ENCODE measurements at regions not wholly inside any gene's neighbourhood (a gene's known extent, or its start where the extent isn't known, plus 50 kb on each side); places are given as distances from the start of the nearest gene placed in this dataset.

DNA sequence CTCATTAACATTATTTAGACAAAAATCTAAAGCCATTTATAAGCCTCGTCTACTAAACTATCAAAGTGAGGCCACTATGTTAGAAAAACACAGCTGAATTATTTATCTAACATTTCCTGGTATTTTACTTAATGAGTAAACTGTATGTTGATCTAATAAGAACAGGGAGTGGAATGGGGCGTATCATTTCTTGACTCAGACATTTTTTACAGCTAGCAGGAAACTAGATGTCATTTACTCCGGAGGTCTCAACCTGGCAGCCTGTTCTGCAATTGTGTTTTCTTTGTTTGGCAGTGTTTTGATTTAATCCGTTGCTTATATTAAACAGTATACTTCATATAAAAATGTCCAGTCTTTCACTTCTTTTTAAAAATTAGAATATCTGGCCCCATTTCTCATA is 79.1 kb upstream of the ABI3BP start:
- 12 to 38% (median 22%) methylated on average over 4 of the region's 4 CpGs for WGBS, 3 donors
- peak; percentile 59 to 87 for DNase-seq
- Histone ChIP-seq H3K36me3 (ENCODE audit: control insufficient read depth in 3 of 3, insufficient read depth in 2 of 3, low read depth in 1 of 3, low read length in 3 of 3) (no peaks in the 10 kb centered on the region), H3K27ac (ENCODE audit: low read depth in 1 of 3, low read length in 2 of 3) (peak overlapping the region in 2 of 3 donors; percentile 9 to 71), H3K4me1 (ENCODE audit: control insufficient read depth in 3 of 3, insufficient read depth in 2 of 3, low read depth in 1 of 3, low read length in 2 of 3) (peaks cover 0 to 14% (median 2%) of the 10 kb centered on the region in 3 donors), H3K9me3 (ENCODE audit: control insufficient read depth in 2 of 2, insufficient read depth in 1 of 2, low read depth in 1 of 2, low read length in 1 of 2) (peaks cover 0 to 9% of the 10 kb centered on the region in 2 donors), H3K27me3 (ENCODE audit: control insufficient read depth in 3 of 3, insufficient read depth in 3 of 3, low read length in 3 of 3) (no peaks in the 10 kb centered on the region), H3K4me3 (ENCODE audit: low read depth in 1 of 3, low read length in 3 of 3) (no peak overlapping the region)
- FAIRE-seq = peak; percentile 70

DNA sequence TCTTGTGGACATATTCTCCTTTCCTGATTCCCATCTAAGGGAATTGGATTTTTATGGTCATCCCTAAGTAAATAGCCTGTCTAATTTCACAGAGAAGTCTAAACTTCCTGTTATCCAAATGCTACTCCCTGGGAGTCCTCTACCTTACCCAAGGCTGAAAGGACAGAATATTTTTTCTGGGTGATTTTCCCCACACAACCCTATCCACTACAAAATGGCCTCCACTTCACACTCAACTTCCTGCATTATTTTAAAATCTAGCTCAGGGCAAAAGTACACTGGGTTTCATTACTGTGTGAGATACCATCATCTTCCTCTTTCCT is 77.5 kb upstream of the ABI3BP start:
- no peaks in the 10 kb centered on the region for H3K36me3 ChIP-seq (ENCODE audit: control insufficient read depth in 3 of 3, insufficient read depth in 2 of 3, low read depth in 1 of 3, low read length in 3 of 3)
- DNase-seq (peak in 1 of 2 donors; percentile 28), FAIRE-seq (no peak)
- H3K9me3 ChIP-seq (ENCODE audit: control insufficient read depth in 2 of 2, insufficient read depth in 1 of 2, low read depth in 1 of 2, low read length in 1 of 2) = peaks cover 0 to 9% of the 10 kb centered on the region in 2 donors
- peaks cover 0 to 18% (median 2%) of the 10 kb centered on the region in 3 donors for H3K4me1 ChIP-seq (ENCODE audit: control insufficient read depth in 3 of 3, insufficient read depth in 2 of 3, low read depth in 1 of 3, low read length in 2 of 3)
- H3K27me3 ChIP-seq (ENCODE audit: control insufficient read depth in 3 of 3, insufficient read depth in 3 of 3, low read length in 3 of 3) = no peaks in the 10 kb centered on the region
- no peak overlapping the region for H3K4me3 ChIP-seq (ENCODE audit: low read depth in 1 of 3, low read length in 3 of 3)
- peak overlapping the region in 2 of 3 donors; percentile 25 to 44 for H3K27ac ChIP-seq (ENCODE audit: low read depth in 1 of 3, low read length in 2 of 3)

DNA sequence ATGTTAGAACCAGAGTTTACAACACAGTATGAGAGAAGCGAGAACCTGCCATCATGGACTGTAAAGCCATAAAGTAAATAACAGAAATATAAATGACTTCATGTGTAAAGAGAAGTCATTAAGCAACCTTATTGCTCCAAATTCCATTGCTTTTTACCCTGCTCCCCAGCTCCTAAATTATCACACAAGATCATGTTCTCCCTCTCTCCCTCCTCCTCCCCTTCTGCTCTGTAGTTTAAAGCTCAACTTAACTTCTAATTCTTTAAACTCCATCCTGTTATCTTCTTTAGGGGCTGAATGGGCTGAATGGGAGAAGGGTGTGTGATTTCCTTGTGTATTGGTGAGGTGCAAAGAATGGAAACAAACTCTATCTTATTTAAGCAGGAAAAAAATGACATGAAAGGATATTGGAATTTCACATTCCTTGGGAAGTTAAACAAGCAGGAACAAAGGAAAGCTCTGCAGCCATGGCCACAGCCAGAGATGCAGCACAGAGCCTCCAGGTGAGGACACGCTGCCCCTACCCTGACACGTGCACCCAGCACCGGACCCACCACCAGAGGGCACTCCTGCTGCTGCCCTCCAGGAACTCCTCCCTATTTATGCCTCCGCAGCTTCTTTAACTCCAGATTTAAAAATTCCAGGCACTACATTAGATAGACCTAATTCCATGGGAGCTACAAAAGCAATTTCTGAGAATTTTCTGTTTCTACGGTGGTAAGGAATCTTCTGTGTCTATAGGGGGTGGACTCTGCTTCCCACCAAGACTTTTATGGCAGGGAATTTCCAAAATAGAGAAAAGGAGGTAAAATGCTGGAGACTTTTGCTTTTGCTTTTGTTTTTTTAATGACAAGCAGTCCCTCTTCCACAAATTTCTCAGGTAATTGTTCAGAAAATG is 76.9 kb upstream of the ABI3BP start:
- FAIRE-seq (no peak), DNase-seq (peak; percentile 77 to 80)
- Histone ChIP-seq H3K4me1 (ENCODE audit: control insufficient read depth in 3 of 3, insufficient read depth in 2 of 3, low read depth in 1 of 3, low read length in 2 of 3) (peaks cover 0 to 18% (median 2%) of the 10 kb centered on the region in 3 donors), H3K4me3 (ENCODE audit: low read depth in 1 of 3, low read length in 3 of 3) (no peak overlapping the region), H3K27ac (ENCODE audit: low read depth in 1 of 3, low read length in 2 of 3) (peak overlapping the region in 2 of 3 donors; percentile 25 to 34), H3K27me3 (ENCODE audit: control insufficient read depth in 3 of 3, insufficient read depth in 3 of 3, low read length in 3 of 3) (no peaks in the 10 kb centered on the region), H3K36me3 (ENCODE audit: control insufficient read depth in 3 of 3, insufficient read depth in 2 of 3, low read depth in 1 of 3, low read length in 3 of 3) (no peaks in the 10 kb centered on the region), H3K9me3 (ENCODE audit: control insufficient read depth in 2 of 2, insufficient read depth in 1 of 2, low read depth in 1 of 2, low read length in 1 of 2) (peaks cover 0 to 9% of the 10 kb centered on the region in 2 donors)
- 13 to 58% (median 28%) methylated on average over 6 of the region's 6 CpGs for WGBS, 3 donors

DNA sequence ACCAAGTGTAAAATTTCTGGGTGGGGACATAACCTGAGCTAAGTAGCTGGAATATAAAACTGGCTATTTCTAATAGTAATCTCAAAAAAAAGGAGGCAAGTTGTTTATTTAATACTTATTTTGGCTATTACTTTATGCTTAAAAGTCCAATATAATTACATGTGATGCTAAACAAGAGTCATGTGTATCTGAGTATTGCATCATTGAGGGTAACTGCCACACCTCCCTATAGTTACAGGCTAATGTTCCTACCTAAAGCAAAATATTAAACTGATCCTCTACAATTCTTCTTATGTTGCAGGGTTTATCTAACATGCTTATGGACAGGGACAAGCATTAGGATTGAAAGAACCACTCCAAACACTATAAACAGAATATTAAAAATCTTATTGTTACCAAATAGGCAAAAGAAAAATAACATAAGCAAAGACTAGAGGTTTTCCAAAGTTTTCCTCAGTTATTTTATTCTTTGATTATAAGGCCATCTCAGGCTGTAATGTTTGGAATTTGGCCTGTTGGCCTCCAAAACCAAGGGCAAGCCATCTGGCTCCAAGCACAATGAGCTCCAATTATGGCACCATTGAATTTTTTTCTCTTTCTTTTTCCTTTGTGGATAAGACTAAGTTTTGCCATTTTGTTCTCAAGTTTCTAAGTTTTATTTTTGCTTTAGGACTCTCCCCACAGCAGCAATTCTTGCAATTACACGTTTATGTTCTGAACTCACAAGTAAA is 75.8 kb upstream of the ABI3BP start:
- Histone ChIP-seq H3K27me3 (ENCODE audit: control insufficient read depth in 3 of 3, insufficient read depth in 3 of 3, low read length in 3 of 3) (no peaks in the 10 kb centered on the region), H3K9me3 (ENCODE audit: control insufficient read depth in 2 of 2, insufficient read depth in 1 of 2, low read depth in 1 of 2, low read length in 1 of 2) (peaks cover 0 to 3% of the 10 kb centered on the region in 2 donors), H3K4me1 (ENCODE audit: control insufficient read depth in 3 of 3, insufficient read depth in 2 of 3, low read depth in 1 of 3, low read length in 2 of 3) (peaks cover 0 to 18% (median 2%) of the 10 kb centered on the region in 3 donors), H3K27ac (ENCODE audit: low read depth in 1 of 3, low read length in 2 of 3) (no peak overlapping the region), H3K4me3 (ENCODE audit: low read depth in 1 of 3, low read length in 3 of 3) (no peak overlapping the region), H3K36me3 (ENCODE audit: control insufficient read depth in 3 of 3, insufficient read depth in 2 of 3, low read depth in 1 of 3, low read length in 3 of 3) (no peaks in the 10 kb centered on the region)
- FAIRE-seq = no peak
- WGBS, 3 donors = 0 to 74% (median 32%) methylated on average over 1 of the region's 1 CpG
- peak in 1 of 2 donors; percentile 6 for DNase-seq

DNA sequence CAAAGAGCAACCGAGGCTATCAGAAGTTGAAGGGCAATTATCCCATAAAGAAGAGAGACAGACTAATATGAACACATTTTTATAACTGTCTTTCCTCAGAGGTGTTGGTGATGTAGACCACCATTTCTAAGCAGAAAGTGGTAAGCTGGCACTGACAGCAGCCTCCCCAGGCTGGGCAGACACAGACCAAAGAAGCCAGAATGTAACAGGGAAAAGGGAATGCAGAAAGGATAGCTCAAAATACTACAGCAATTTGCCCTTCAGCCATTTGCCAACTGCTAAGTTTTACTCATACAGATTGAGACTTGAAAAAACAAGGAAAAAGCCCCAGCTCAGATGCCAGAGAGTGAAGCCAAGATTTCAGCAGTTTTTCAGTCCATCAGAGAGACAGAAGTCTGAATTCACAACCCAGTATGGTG is 73.5 kb upstream of the ABI3BP start:
- no peak for FAIRE-seq
- DNase-seq = peak; percentile 33 to 59
- WGBS, 3 donors = 18 to 57% (median 23%) methylated on average over 1 of the region's 1 CpG
- H3K27ac ChIP-seq (ENCODE audit: low read depth in 1 of 3, low read length in 2 of 3) = no peak overlapping the region
- H3K9me3 ChIP-seq (ENCODE audit: control insufficient read depth in 2 of 2, insufficient read depth in 1 of 2, low read depth in 1 of 2, low read length in 1 of 2) = peaks cover 0 to under 1% of the 10 kb centered on the region in 2 donors
- no peak overlapping the region for H3K4me3 ChIP-seq (ENCODE audit: low read depth in 1 of 3, low read length in 3 of 3)
- no peaks in the 10 kb centered on the region for H3K27me3 ChIP-seq (ENCODE audit: control insufficient read depth in 3 of 3, insufficient read depth in 3 of 3, low read length in 3 of 3)
- no peaks in the 10 kb centered on the region for H3K36me3 ChIP-seq (ENCODE audit: control insufficient read depth in 3 of 3, insufficient read depth in 2 of 3, low read depth in 1 of 3, low read length in 3 of 3)
- peaks cover 0 to 14% (median under 1%) of the 10 kb centered on the region in 3 donors for H3K4me1 ChIP-seq (ENCODE audit: control insufficient read depth in 3 of 3, insufficient read depth in 2 of 3, low read depth in 1 of 3, low read length in 2 of 3)

GRCh38 chr3:101065962-101066361 is 72.7 kb upstream of the ABI3BP start:
- DNase-seq (peak in 1 of 2 donors; percentile 11), FAIRE-seq (no peak)
- H3K9me3 ChIP-seq (ENCODE audit: control insufficient read depth in 2 of 2, insufficient read depth in 1 of 2, low read depth in 1 of 2, low read length in 1 of 2) = peaks cover 0 to 7% of the 10 kb centered on the region in 2 donors
- no peaks in the 10 kb centered on the region for H3K27me3 ChIP-seq (ENCODE audit: control insufficient read depth in 3 of 3, insufficient read depth in 3 of 3, low read length in 3 of 3)
- WGBS, 3 donors = 70 to 80% (median 70%) methylated on average over 3 of the region's 3 CpGs
- H3K4me1 ChIP-seq (ENCODE audit: control insufficient read depth in 3 of 3, insufficient read depth in 2 of 3, low read depth in 1 of 3, low read length in 2 of 3) = peaks cover 0 to 14% (median 0%) of the 10 kb centered on the region in 3 donors
- H3K27ac ChIP-seq (ENCODE audit: low read depth in 1 of 3, low read length in 2 of 3) = no peak overlapping the region
- H3K4me3 ChIP-seq (ENCODE audit: low read depth in 1 of 3, low read length in 3 of 3) = no peak overlapping the region
- no peaks in the 10 kb centered on the region for H3K36me3 ChIP-seq (ENCODE audit: control insufficient read depth in 3 of 3, insufficient read depth in 2 of 3, low read depth in 1 of 3, low read length in 3 of 3)

DNA sequence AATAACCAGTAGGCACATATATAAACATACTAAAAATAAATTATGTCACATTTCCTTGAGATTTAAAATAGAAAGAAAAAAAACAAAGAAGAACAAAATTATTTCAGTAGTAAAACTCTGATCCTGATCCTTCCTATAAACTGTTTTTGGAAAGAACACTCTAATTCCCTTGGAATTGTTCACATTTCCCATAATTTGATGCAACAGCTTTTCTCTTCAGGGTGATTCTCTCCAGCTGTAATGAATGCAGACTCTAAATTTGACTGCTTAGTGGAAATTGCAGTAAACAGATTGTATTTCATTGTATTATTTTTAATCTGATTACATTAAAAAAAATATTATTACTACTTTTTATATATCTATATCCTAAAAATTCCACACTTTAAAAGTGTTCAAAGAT is 70.2 kb upstream of the ABI3BP start:
- no peaks in the 10 kb centered on the region for H3K36me3 ChIP-seq (ENCODE audit: control insufficient read depth in 3 of 3, insufficient read depth in 2 of 3, low read depth in 1 of 3, low read length in 3 of 3)
- H3K4me1 ChIP-seq (ENCODE audit: control insufficient read depth in 3 of 3, insufficient read depth in 2 of 3, low read depth in 1 of 3, low read length in 2 of 3) = peaks cover 0 to 4% (median 0%) of the 10 kb centered on the region in 3 donors

GRCh38 chr3:101061312-101061711 is 68.1 kb upstream of the ABI3BP start:
- Histone ChIP-seq H3K4me1 (ENCODE audit: control insufficient read depth in 3 of 3, insufficient read depth in 2 of 3, low read depth in 1 of 3, low read length in 2 of 3) (no peaks in the 10 kb centered on the region), H3K27ac (ENCODE audit: low read depth in 1 of 3, low read length in 2 of 3) (no peak overlapping the region), H3K36me3 (ENCODE audit: control insufficient read depth in 3 of 3, insufficient read depth in 2 of 3, low read depth in 1 of 3, low read length in 3 of 3) (no peaks in the 10 kb centered on the region), H3K4me3 (ENCODE audit: low read depth in 1 of 3, low read length in 3 of 3) (no peak overlapping the region), H3K9me3 (ENCODE audit: control insufficient read depth in 2 of 2, insufficient read depth in 1 of 2, low read depth in 1 of 2, low read length in 1 of 2) (peaks cover 0 to 12% of the 10 kb centered on the region in 2 donors), H3K27me3 (ENCODE audit: control insufficient read depth in 3 of 3, insufficient read depth in 3 of 3, low read length in 3 of 3) (no peaks in the 10 kb centered on the region)
- WGBS, 3 donors = 14 to 45% (median 42%) methylated on average over 1 of the region's 1 CpG
- no peak for DNase-seq
- FAIRE-seq = no peak

More for the DNA sequence above, 70.2 kb upstream of the ABI3BP start:
- Histone ChIP-seq H3K27ac (ENCODE audit: low read depth in 1 of 3, low read length in 2 of 3) (no peak overlapping the region), H3K27me3 (ENCODE audit: control insufficient read depth in 3 of 3, insufficient read depth in 3 of 3, low read length in 3 of 3) (no peaks in the 10 kb centered on the region), H3K9me3 (ENCODE audit: control insufficient read depth in 2 of 2, insufficient read depth in 1 of 2, low read depth in 1 of 2, low read length in 1 of 2) (peaks cover 0 to 12% of the 10 kb centered on the region in 2 donors), H3K4me3 (ENCODE audit: low read depth in 1 of 3, low read length in 3 of 3) (no peak overlapping the region)
- DNase-seq = no peak
- FAIRE-seq = peak; percentile 26

Measured in small intestine (tissue), 7 donors.